A549 (cell line): ENCODE measurements at regions not wholly inside any gene's neighbourhood (a gene's known extent, or its start where the extent isn't known, plus 50 kb on each side); places are given as distances from the start of the nearest gene placed in this dataset.

ENCODE experiments used
- ATAC-seq, 2 experiments: fragments of 200-7000 bp in 1 of 2; fragments of >200 bp in 1 of 2; cut with Nextera tagmentation in 1 of 2; cut with Tn5 transposase in 1 of 2; 3 replicates each; pipeline versions ENCODE4 v1.8.0 to v1.9.1; 2018 to 2020; ENCODE audit warnings: mild to moderate bottlenecking in 1 of 2, moderate library complexity in 1 of 2
- CTCF ChIA-PET: fragments of 300-600 bp; sonication (Branson Sonifier 250); formaldehyde crosslinking; extraction: SDS; loops from one replicate; lab custom pipeline; 2021; ENCODE audit warnings: antibody characterized with exemption, inconsistent platforms; lab: Yijun Ruan, JAX
- POLR2A ChIA-PET: fragments of 350-600 bp; formaldehyde crosslinking; extraction: SDS; loops from one replicate; lab custom pipeline; 2021; ENCODE audit warnings: antibody characterized with exemption, inconsistent platforms; lab: Yijun Ruan, JAX
- DNase-seq, 2 experiments: peaks; one replicate each; pipeline versions ENCODE4 v3.0.0 to v3.0.0-alpha.2; 2011 to 2016; ENCODE audit warnings: low read depth in 1 of 2, low spot score in 1 of 2
- FAIRE-seq: peaks from 2 replicates; lab custom pipeline; 2011; peaks lifted over from hg19 to GRCh38; lab: Jason Lieb, UNC
- H3K27ac ChIP-seq, 2 experiments: fragments of >200 bp; sonication (Bioruptor Twin); formaldehyde crosslinking; 3 replicates each; pipeline ENCODE4 v1.5.1; 2016 to 2017
- H3K4me1 ChIP-seq: fragments of >200 bp; sonication (Bioruptor Twin); formaldehyde crosslinking; 3 replicates; pipeline ENCODE4 v1.6.1; 2016
- H3K4me2 ChIP-seq: fragments of >200 bp; sonication (Bioruptor Twin); formaldehyde crosslinking; 3 replicates; pipeline ENCODE4 v1.6.1; 2016
- H3K4me3 ChIP-seq: fragments of >200 bp; sonication (Bioruptor Twin); formaldehyde crosslinking; 3 replicates; pipeline ENCODE4 v1.5.1; 2016
- H3K9me3 ChIP-seq: fragments of >200 bp; sonication (Bioruptor Twin); formaldehyde crosslinking; 3 replicates; pipeline ENCODE4 v1.6.1; 2016
- BCL3 ChIP-seq: fragments of >200 bp; sonication (Bioruptor Twin); formaldehyde crosslinking; IDR thresholded peaks from 3 replicates; pipeline ENCODE4 v1.6.1; 2016
- CBX8 ChIP-seq: fragments of 200-600 bp; sonication (generic); IDR thresholded peaks from 2 replicates; pipeline ENCODE4 v1.6.1; 2016
- CHD4 ChIP-seq: fragments of 200-600 bp; sonication (generic); IDR thresholded peaks from 2 replicates; pipeline ENCODE4 v1.6.1; 2016; ENCODE audit warnings: antibody characterized with exemption, mild to moderate bottlenecking, borderline replicate concordance
- FOSB ChIP-seq: fragments of 250-450 bp; sonication (Bioruptor Pico); IDR thresholded peaks from 2 replicates; pipeline ENCODE4 v1.5.0; 2020; ENCODE audit warnings: mild to moderate bottlenecking, moderate library complexity
- GATA3 ChIP-seq: IDR thresholded peaks from 2 replicates; pipeline ENCODE4 v1.6.1; 2012; ENCODE audit warnings: borderline replicate concordance
- HEYL ChIP-seq: fragments of 250-450 bp; sonication (Bioruptor Pico); IDR thresholded peaks from 2 replicates; pipeline ENCODE4 v1.8.0; 2021; ENCODE audit warnings: mild to moderate bottlenecking, moderate library complexity
- HMGXB4 ChIP-seq: fragments of 250-450 bp; sonication (Bioruptor Pico); IDR thresholded peaks from 2 replicates; pipeline ENCODE4 v1.5.0; 2021; ENCODE audit warnings: mild to moderate bottlenecking, moderate library complexity, borderline replicate concordance
- HOXB13 ChIP-seq: fragments of 250-450 bp; sonication (Bioruptor Pico); IDR thresholded peaks from 2 replicates; pipeline ENCODE4 v1.5.0; 2020; ENCODE audit warnings: low read depth, mild to moderate bottlenecking, moderate library complexity
- MAFK ChIP-seq: fragments of 450-650 bp; IDR thresholded peaks from 2 replicates; pipeline ENCODE4 v1.6.1; 2014; ENCODE audit not compliant: partially characterized antibody
- MAX ChIP-seq: IDR thresholded peaks from 2 replicates; pipeline ENCODE4 v1.6.1; 2012
- MAZ ChIP-seq: fragments of 150-350 bp; IDR thresholded peaks from 2 replicates; pipeline ENCODE4 v1.6.1; 2014; ENCODE audit warnings: antibody characterized with exemption, low read depth, low read length, borderline replicate concordance
- NPAS2 ChIP-seq: fragments of 250-450 bp; sonication (Bioruptor Pico); IDR thresholded peaks from 2 replicates; pipeline ENCODE4 v1.8.0; 2022; ENCODE audit warnings: mild to moderate bottlenecking, moderate library complexity, borderline replicate concordance
- PHF8 ChIP-seq: fragments of 200-600 bp; sonication (generic); IDR thresholded peaks from 2 replicates; pipeline ENCODE4 v1.6.1; 2016; ENCODE audit warnings: low read depth, mild to moderate bottlenecking, antibody characterized with exemption, moderate library complexity, borderline replicate concordance
- POLR2A ChIP-seq: IDR thresholded peaks from 2 replicates; pipeline ENCODE4 v1.6.1; 2012; ENCODE audit warnings: mild to moderate bottlenecking, low read length
- RNF2 ChIP-seq: fragments of 200-600 bp; sonication (generic); IDR thresholded peaks from 2 replicates; pipeline ENCODE4 v1.6.1; 2016; ENCODE audit warnings: low read depth, mild to moderate bottlenecking, antibody characterized with exemption, moderate library complexity, borderline replicate concordance
- SMC3 ChIP-seq: fragments of >200 bp; sonication (Bioruptor Twin); formaldehyde crosslinking; IDR thresholded peaks from 3 replicates; pipeline ENCODE4 v1.6.1; 2018; ENCODE audit warnings: inconsistent platforms
- TP53 ChIP-seq: fragments of 250-450 bp; sonication (Bioruptor Pico); IDR thresholded peaks from 2 replicates; pipeline ENCODE4 v1.5.0; 2021; ENCODE audit warnings: mild to moderate bottlenecking, moderate library complexity
- ZC3H11A ChIP-seq: fragments of 450-650 bp; IDR thresholded peaks from 2 replicates; pipeline ENCODE4 v1.6.1; 2014; ENCODE audit warnings: antibody characterized with exemption, mild to moderate bottlenecking
- ZSCAN20 ChIP-seq: fragments of 250-450 bp; sonication (Bioruptor Pico); IDR thresholded peaks from 2 replicates; pipeline ENCODE4 v1.8.0; 2022; ENCODE audit warnings: mild to moderate bottlenecking, moderate library complexity
- WGBS: methylation state at CpG from one replicate; pipeline ENCODE4 v1.1.6; 2017; ENCODE audit errors: missing lambda C conversion rate; 5-methylcytosine and 5-hydroxymethylcytosine counted together
- TF ChIP-seq, protein P1 (sequence below): fragments of >200 bp; sonication (Bioruptor Twin); formaldehyde crosslinking; IDR thresholded peaks from 3 replicates; pipeline ENCODE4 v1.5.1; 2016

- CTCF ChIA-PET: interaction anchor here (0.7 kb wide), 1 partner anchor 63 kb away, joined by 3 read pairs; no protein-coding TSS in a partner anchor
Measured at GRCh38 chr2:134133622-134134312, 120.1 kb upstream of the MGAT5 start.

GRCh38 chr2:134134313-134134706 lies 119.6 kb upstream of the MGAT5 start:
- ChIA-PET POLR2A (no interaction called here), CTCF (interaction anchor here (0.7 kb wide), 1 partner anchor 63 kb away, joined by 3 read pairs; no protein-coding TSS in a partner anchor)
- Histone ChIP-seq H3K9me3 (no peaks in the 10 kb centered on the region), H3K27ac (no peak overlapping the region), H3K4me2 (no peak overlapping the region), H3K4me3 (no peak overlapping the region), H3K4me1 (peaks cover 5% of the 10 kb centered on the region; the same call in 1 of the 3 replicates)
- 95% methylated on average over 2 of the region's 2 CpGs for WGBS
- no peak for FAIRE-seq
- no peak for ATAC-seq
- no peak for DNase-seq
- no peak for TF ChIP-seq ZSCAN20 (CRISPR knock-in tag)
- no peak for TF ChIP-seq CBX8
- no peak for TF ChIP-seq PHF8

More at GRCh38 chr2:134133622-134134312, 120.1 kb upstream of the MGAT5 start:
- ATAC-seq (peak in 1 of 2 experiments; percentile 19; a peak in 1 of 6 replicates), DNase-seq (no peak), FAIRE-seq (no peak)
- 92% methylated on average over 6 of the region's 6 CpGs for WGBS
- Histone ChIP-seq H3K9me3 (no peaks in the 10 kb centered on the region), H3K27ac (no peak overlapping the region), H3K4me1 (peaks cover 5% of the 10 kb centered on the region; the same call in 1 of the 3 replicates)
- POLR2A ChIA-PET: no interaction called here
- no peak for TF ChIP-seq CBX8
- TF ChIP-seq, protein P1, sequence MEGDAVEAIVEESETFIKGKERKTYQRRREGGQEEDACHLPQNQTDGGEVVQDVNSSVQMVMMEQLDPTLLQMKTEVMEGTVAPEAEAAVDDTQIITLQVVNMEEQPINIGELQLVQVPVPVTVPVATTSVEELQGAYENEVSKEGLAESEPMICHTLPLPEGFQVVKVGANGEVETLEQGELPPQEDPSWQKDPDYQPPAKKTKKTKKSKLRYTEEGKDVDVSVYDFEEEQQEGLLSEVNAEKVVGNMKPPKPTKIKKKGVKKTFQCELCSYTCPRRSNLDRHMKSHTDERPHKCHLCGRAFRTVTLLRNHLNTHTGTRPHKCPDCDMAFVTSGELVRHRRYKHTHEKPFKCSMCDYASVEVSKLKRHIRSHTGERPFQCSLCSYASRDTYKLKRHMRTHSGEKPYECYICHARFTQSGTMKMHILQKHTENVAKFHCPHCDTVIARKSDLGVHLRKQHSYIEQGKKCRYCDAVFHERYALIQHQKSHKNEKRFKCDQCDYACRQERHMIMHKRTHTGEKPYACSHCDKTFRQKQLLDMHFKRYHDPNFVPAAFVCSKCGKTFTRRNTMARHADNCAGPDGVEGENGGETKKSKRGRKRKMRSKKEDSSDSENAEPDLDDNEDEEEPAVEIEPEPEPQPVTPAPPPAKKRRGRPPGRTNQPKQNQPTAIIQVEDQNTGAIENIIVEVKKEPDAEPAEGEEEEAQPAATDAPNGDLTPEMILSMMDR: no peak
- TF ChIP-seq SMC3: no peak
- TF ChIP-seq NPAS2 (CRISPR knock-in tag): no peak
- no peak for TF ChIP-seq MAFK
- no peak for TF ChIP-seq MAX
- TF ChIP-seq FOSB (CRISPR knock-in tag): no peak
- no peak for TF ChIP-seq TP53 (CRISPR knock-in tag)
- no peak for TF ChIP-seq HEYL (CRISPR knock-in tag)
- no peak for TF ChIP-seq GATA3
- no peak for TF ChIP-seq BCL3
- no peak for TF ChIP-seq POLR2A
- no peak for TF ChIP-seq ZC3H11A
- TF ChIP-seq HOXB13 (CRISPR knock-in tag): no peak
- no peak for TF ChIP-seq HMGXB4
- TF ChIP-seq RNF2: no peak
- TF ChIP-seq MAZ: no peak
- TF ChIP-seq CHD4: no peak
- TF ChIP-seq, all 56 proteins: peak for 0
- Histone ChIP-seq H3K4me2 (no peak overlapping the region), H3K4me3 (no peak overlapping the region)
